ENCODE measurements at regions not wholly inside any gene's neighbourhood (a gene's known extent, or its start where the extent isn't known, plus 50 kb on each side); places are given as distances from the start of the nearest gene placed in this dataset.
"Not testable (repeated sequence)": the region's sequence is repeated elsewhere in the genome, so short reads cannot be mapped to it uniquely, and the experiment has no call there.

- DNase-seq (ENCODE audit: low read depth in 2 of 2), result no peak
These were observed 1052.8 kb upstream of the SPRY2 start for GRCh38 chr13:81393721-81394120.

- no peak for DNase-seq (ENCODE audit: low read depth in 2 of 2)
These were observed 1052.2 kb upstream of the SPRY2 start for GRCh38 chr13:81393110-81393509.

GRCh38 chr13:81388400-81388799 is 1047.5 kb upstream of the SPRY2 start:
- DNase-seq (ENCODE audit: low read depth in 2 of 2), result no peak

- DNase-seq (ENCODE audit: low read depth in 2 of 2), result no peak
These were observed 1042.5 kb upstream of the SPRY2 start for GRCh38 chr13:81383444-81383843.

GRCh38 chr13:81382246-81382645 is 1041.3 kb upstream of the SPRY2 start:
- DNase-seq (ENCODE audit: low read depth in 2 of 2), result no peak

- DNase-seq (ENCODE audit: low read depth in 2 of 2), result no peak
These were observed 1040.6 kb upstream of the SPRY2 start for GRCh38 chr13:81381560-81381959.

GRCh38 chr13:81379183-81379582 is 1038.3 kb upstream of the SPRY2 start:
- DNase-seq (ENCODE audit: low read depth in 2 of 2), result no peak

- no peak for DNase-seq (ENCODE audit: low read depth in 2 of 2)
These were observed 1037.0 kb upstream of the SPRY2 start for GRCh38 chr13:81377921-81378320.

GRCh38 chr13:81375709-81376108 is 1034.8 kb upstream of the SPRY2 start:
- DNase-seq (ENCODE audit: low read depth in 2 of 2), result no peak

GRCh38 chr13:81362711-81363110 is 1021.8 kb upstream of the SPRY2 start:
- DNase-seq (ENCODE audit: low read depth in 2 of 2), result not testable (repeated sequence)

GRCh38 chr13:81350056-81350455 is 1009.1 kb upstream of the SPRY2 start:
- DNase-seq (ENCODE audit: low read depth in 2 of 2), result no peak

- not testable (repeated sequence) for DNase-seq (ENCODE audit: low read depth in 2 of 2)
These were observed 999.5 kb upstream of the SPRY2 start for GRCh38 chr13:81340118-81341069.

GRCh38 chr13:81339666-81340065 is 998.7 kb upstream of the SPRY2 start:
- not testable (repeated sequence) for DNase-seq (ENCODE audit: low read depth in 2 of 2)

GRCh38 chr13:81334481-81334880 is 993.6 kb upstream of the SPRY2 start:
- no peak for DNase-seq (ENCODE audit: low read depth in 2 of 2)

GRCh38 chr13:81326913-81327312 is 986.0 kb upstream of the SPRY2 start:
- DNase-seq (ENCODE audit: low read depth in 2 of 2), result no peak

- DNase-seq (ENCODE audit: low read depth in 2 of 2), result no peak
These were observed 979.6 kb upstream of the SPRY2 start for GRCh38 chr13:81320516-81320915.

- no peak for DNase-seq (ENCODE audit: low read depth in 2 of 2)
These were observed 978.4 kb upstream of the SPRY2 start for GRCh38 chr13:81319351-81319750.

GRCh38 chr13:81318231-81319019 is 977.5 kb upstream of the SPRY2 start:
- no peak for DNase-seq (ENCODE audit: low read depth in 2 of 2)

- no peak for DNase-seq (ENCODE audit: low read depth in 2 of 2)
These were observed 973.5 kb upstream of the SPRY2 start for GRCh38 chr13:81314461-81314860.

GRCh38 chr13:81305928-81306327 is 965.0 kb upstream of the SPRY2 start:
- DNase-seq (ENCODE audit: low read depth in 2 of 2), result no peak

GRCh38 chr13:81304121-81304659 is 963.3 kb upstream of the SPRY2 start:
- DNase-seq (ENCODE audit: low read depth in 2 of 2), result no peak

GRCh38 chr13:81302677-81303076 is 961.8 kb upstream of the SPRY2 start:
- DNase-seq (ENCODE audit: low read depth in 2 of 2), result no peak
